A204.1 (cell line): ENCODE measurements at regions not wholly inside any gene's neighbourhood (a gene's known extent, or its start where the extent isn't known, plus 50 kb on each side); places are given as distances from the start of the nearest gene placed in this dataset.

ENCODE experiments used
- FAIRE-seq: peaks from 2 replicates; lab custom pipeline; 2012; peaks lifted over from hg19 to GRCh38; lab: Jason Lieb, UNC

GRCh38 chr15:31893780-31894179 is 136.5 kb upstream of the CHRNA7 start:
- FAIRE-seq: no peak

- no peak for FAIRE-seq
These were observed 132.6 kb upstream of the CHRNA7 start for GRCh38 chr15:31897746-31898145.

- FAIRE-seq: no peak
These were observed 128.8 kb upstream of the CHRNA7 start for GRCh38 chr15:31901501-31901900.

- FAIRE-seq: no peak
These were observed 125.3 kb upstream of the CHRNA7 start for GRCh38 chr15:31905054-31905453.

GRCh38 chr15:31925541-31925940 is 104.8 kb upstream of the CHRNA7 start:
- no peak for FAIRE-seq

- FAIRE-seq: no peak
These were observed 99.3 kb upstream of the CHRNA7 start for GRCh38 chr15:31930967-31931366.

- no peak for FAIRE-seq
These were observed 97.7 kb upstream of the CHRNA7 start for GRCh38 chr15:31932576-31932975.

- no peak for FAIRE-seq
These were observed 95.5 kb upstream of the CHRNA7 start for GRCh38 chr15:31934821-31935220.

GRCh38 chr15:31953478-31953877 is 76.8 kb upstream of the CHRNA7 start:
- FAIRE-seq: no peak

- no peak for FAIRE-seq
These were observed 75.7 kb upstream of the CHRNA7 start for GRCh38 chr15:31954374-31955172.

GRCh38 chr15:31955734-31956133 is 74.6 kb upstream of the CHRNA7 start:
- no peak for FAIRE-seq

- FAIRE-seq: no peak
These were observed 72.7 kb upstream of the CHRNA7 start for GRCh38 chr15:31957581-31957980.

- FAIRE-seq: no peak
These were observed 65.6 kb upstream of the CHRNA7 start for GRCh38 chr15:31964586-31965307.

GRCh38 chr15:31970007-31970406 is 60.3 kb upstream of the CHRNA7 start:
- no peak for FAIRE-seq

- no peak for FAIRE-seq
These were observed 57.1 kb upstream of the CHRNA7 start for GRCh38 chr15:31973197-31973596.

GRCh38 chr15:31974154-31974794 is 56.0 kb upstream of the CHRNA7 start:
- no peak for FAIRE-seq

GRCh38 chr15:31974855-31975829 is 55.2 kb upstream of the CHRNA7 start:
- peak; percentile 3 for FAIRE-seq

GRCh38 chr15:31975830-31976229 is 54.5 kb upstream of the CHRNA7 start:
- no peak for FAIRE-seq

GRCh38 chr15:31977138-31977537 is 53.2 kb upstream of the CHRNA7 start:
- no peak for FAIRE-seq

GRCh38 chr15:31977812-31978661 is 52.3 kb upstream of the CHRNA7 start:
- no peak for FAIRE-seq
